ENCODE measurements at regions not wholly inside any gene's neighbourhood (a gene's known extent, or its start where the extent isn't known, plus 50 kb on each side); places are given as distances from the start of the nearest gene placed in this dataset.
"Not testable (repeated sequence)": the region's sequence is repeated elsewhere in the genome, so short reads cannot be mapped to it uniquely, and the experiment has no call there.

- TF ChIP-seq LEF1 (IDR thresholded peaks at IDR 0.05; ENCODE audit: borderline replicate concordance); TARDBP (IDR thresholded peaks at IDR 0.05); HDGF (IDR thresholded peaks at IDR 0.05; ENCODE audit: borderline replicate concordance); PKNOX1 (IDR thresholded peaks at IDR 0.05); BHLHE40 (IDR thresholded peaks at IDR 0.05; ENCODE audit: borderline replicate concordance); FOXK2 (IDR thresholded peaks at IDR 0.05); SUZ12 (IDR thresholded peaks at IDR 0.05); SP1 (IDR thresholded peaks at IDR 0.05); L3MBTL2 (conservative IDR thresholded peaks at IDR 0.05): not testable (repeated sequence)
Measured at GRCh38 chr10:2883983-2884540, 183.3 kb upstream of the PFKP start.
